GM23338 (cell line): ENCODE measurements at regions not wholly inside any gene's neighbourhood (a gene's known extent, or its start where the extent isn't known, plus 50 kb on each side); places are given as distances from the start of the nearest gene placed in this dataset.

Experiments
- CREB1 ChIP-seq: fragments of 250-450 bp; sonication (Bioruptor Pico); IDR thresholded peaks from 2 replicates; pipeline ENCODE4 v1.5.0; 2020; ENCODE audit warnings: low read depth, mild to moderate bottlenecking, moderate library complexity
- EZH2 ChIP-seq: fragments of 200-600 bp; sonication (generic); IDR thresholded peaks from one replicate; pipeline ENCODE4 v1.8.0; 2017; ENCODE audit warnings: antibody characterized with exemption, mild to moderate bottlenecking, low read depth; ENCODE audit not compliant: unreplicated experiment
- EZH2phosphoT487 ChIP-seq: fragments of 200-600 bp; sonication (generic); IDR thresholded peaks from one replicate; pipeline ENCODE4 v1.8.1; 2018; ENCODE audit warnings: antibody characterized with exemption; ENCODE audit not compliant: unreplicated experiment
- POLR2AphosphoS5 ChIP-seq: IDR thresholded peaks from 2 replicates; pipeline ENCODE4 v1.6.1; 2016; ENCODE audit warnings: antibody characterized with exemption, low read depth
- TF ChIP-seq, protein P1 (sequence below), 2 experiments: fragments of 200-600 bp in 1 of 2; sonication (generic) in 1 of 2; conservative IDR thresholded peaks; 2 replicates each; pipeline versions ENCODE4 v1.5.1 to v1.6.1; 2016 to 2017; ENCODE audit warnings: antibody characterized with exemption in 2 of 2, low read depth in 2 of 2, mild to moderate bottlenecking in 2 of 2, moderate library complexity in 1 of 2
- TF ChIP-seq, protein P2 (sequence below): IDR thresholded peaks from 2 replicates; pipeline ENCODE4 v1.6.1; 2016; ENCODE audit warnings: antibody characterized with exemption

DNA sequence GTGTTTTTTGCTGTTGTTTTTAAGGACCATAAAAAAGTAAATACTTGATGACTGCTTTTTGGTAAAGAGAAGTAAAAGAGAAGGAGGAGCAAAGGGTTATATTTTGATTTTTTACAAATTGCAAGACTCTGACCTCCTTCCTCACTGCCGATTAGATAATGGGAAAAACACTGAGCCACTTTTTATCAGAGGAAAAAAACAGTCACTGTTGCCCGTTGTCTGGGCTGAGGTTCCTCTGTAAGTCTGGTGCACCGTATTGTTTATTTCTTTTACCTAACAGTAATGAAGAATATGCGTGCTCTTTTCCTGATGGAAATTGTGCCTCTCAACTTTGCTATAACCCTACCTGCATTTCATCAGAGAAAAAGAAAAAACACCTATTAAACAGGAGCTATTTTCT lies 178.7 kb upstream of the EMCN start:
- TF ChIP-seq, protein P1, sequence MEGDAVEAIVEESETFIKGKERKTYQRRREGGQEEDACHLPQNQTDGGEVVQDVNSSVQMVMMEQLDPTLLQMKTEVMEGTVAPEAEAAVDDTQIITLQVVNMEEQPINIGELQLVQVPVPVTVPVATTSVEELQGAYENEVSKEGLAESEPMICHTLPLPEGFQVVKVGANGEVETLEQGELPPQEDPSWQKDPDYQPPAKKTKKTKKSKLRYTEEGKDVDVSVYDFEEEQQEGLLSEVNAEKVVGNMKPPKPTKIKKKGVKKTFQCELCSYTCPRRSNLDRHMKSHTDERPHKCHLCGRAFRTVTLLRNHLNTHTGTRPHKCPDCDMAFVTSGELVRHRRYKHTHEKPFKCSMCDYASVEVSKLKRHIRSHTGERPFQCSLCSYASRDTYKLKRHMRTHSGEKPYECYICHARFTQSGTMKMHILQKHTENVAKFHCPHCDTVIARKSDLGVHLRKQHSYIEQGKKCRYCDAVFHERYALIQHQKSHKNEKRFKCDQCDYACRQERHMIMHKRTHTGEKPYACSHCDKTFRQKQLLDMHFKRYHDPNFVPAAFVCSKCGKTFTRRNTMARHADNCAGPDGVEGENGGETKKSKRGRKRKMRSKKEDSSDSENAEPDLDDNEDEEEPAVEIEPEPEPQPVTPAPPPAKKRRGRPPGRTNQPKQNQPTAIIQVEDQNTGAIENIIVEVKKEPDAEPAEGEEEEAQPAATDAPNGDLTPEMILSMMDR (conservative IDR thresholded peaks at IDR 0.05; ENCODE audit: low read depth in 2 of 2), result no peak
- no peak for TF ChIP-seq EZH2
- TF ChIP-seq CREB1 (CRISPR knock-in tag), result no peak
- TF ChIP-seq POLR2AphosphoS5, result no peak
- TF ChIP-seq, protein P2, sequence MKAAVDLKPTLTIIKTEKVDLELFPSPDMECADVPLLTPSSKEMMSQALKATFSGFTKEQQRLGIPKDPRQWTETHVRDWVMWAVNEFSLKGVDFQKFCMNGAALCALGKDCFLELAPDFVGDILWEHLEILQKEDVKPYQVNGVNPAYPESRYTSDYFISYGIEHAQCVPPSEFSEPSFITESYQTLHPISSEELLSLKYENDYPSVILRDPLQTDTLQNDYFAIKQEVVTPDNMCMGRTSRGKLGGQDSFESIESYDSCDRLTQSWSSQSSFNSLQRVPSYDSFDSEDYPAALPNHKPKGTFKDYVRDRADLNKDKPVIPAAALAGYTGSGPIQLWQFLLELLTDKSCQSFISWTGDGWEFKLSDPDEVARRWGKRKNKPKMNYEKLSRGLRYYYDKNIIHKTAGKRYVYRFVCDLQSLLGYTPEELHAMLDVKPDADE, result no peak
- TF ChIP-seq EZH2phosphoT487, result no peak
